GM12878 (cell line): ENCODE measurements at regions not wholly inside any gene's neighbourhood (a gene's known extent, or its start where the extent isn't known, plus 50 kb on each side); places are given as distances from the start of the nearest gene placed in this dataset.

Experiments
- ATAC-seq: fragments of 200-7000 bp; cut with Tn5 transposase; 3 replicates; pipeline ENCODE4 v1.9.1; 2020; ENCODE audit warnings: mild to moderate bottlenecking, moderate library complexity
- BruUV-seq: library from RNA; stranded (reverse); fragments of 400-500 nt; replicated peaks from 2 replicates; lab custom pipeline; 2021; lab: Mats Ljungman, UMichigan
- CTCF ChIA-PET: fragments of 300-600 bp; sonication (Branson Sonifier 250); formaldehyde crosslinking; extraction: SDS; loops from one replicate; lab custom pipeline; 2021; ENCODE audit warnings: inconsistent platforms; lab: Yijun Ruan, JAX
- POLR2A ChIA-PET: fragments of 350-600 bp; formaldehyde crosslinking; extraction: SDS; loops from one replicate; lab custom pipeline; 2021; ENCODE audit warnings: inconsistent platforms; lab: Charles Lee
- RAD21 ChIA-PET: fragments of 300-600 bp; sonication (Branson Sonifier 250); formaldehyde crosslinking; loops from one replicate; lab custom pipeline; 2023; ENCODE audit warnings: antibody characterized with exemption; ENCODE audit not compliant: unreplicated experiment; lab: Charles Lee
- SMC1A ChIA-PET: fragments of 300-600 bp; sonication (Branson Sonifier 250); formaldehyde crosslinking; loops from one replicate; lab custom pipeline; 2023; ENCODE audit not compliant: unreplicated experiment, uncharacterized antibody; lab: Charles Lee
- DNase-seq: peaks from one replicate; pipeline ENCODE4 v3.0.0-alpha.2; 2011; ENCODE audit warnings: low read depth, low spot score
- FAIRE-seq: peaks from 3 replicates; lab custom pipeline; 2011; peaks lifted over from hg19 to GRCh38; lab: Jason Lieb, UNC
- H2AFZ ChIP-seq: 2 replicates; pipeline ENCODE4 v1.6.0; 2011; ENCODE audit warnings: low read depth, low read length, control low read depth; ENCODE audit not compliant: control insufficient read depth
- H3K27ac ChIP-seq: 2 replicates; pipeline ENCODE4 v1.5.1; 2011; ENCODE audit warnings: control low read depth; ENCODE audit not compliant: control insufficient read depth, insufficient read depth
- H3K27me3 ChIP-seq, 2 experiments: replicated peaks in 1 of 2; 2 replicates each; pipeline versions ENCODE4 v1.6.0 to v1.6.1; 2011; ENCODE audit warnings: low read length in 1 of 2; ENCODE audit not compliant: control insufficient read depth in 2 of 2, insufficient read depth in 2 of 2
- H3K36me3 ChIP-seq, 2 experiments: 2 replicates each; pipeline ENCODE4 v1.5.1; 2011; ENCODE audit warnings: low read length in 1 of 2; ENCODE audit not compliant: control insufficient read depth in 2 of 2, insufficient read depth in 2 of 2
- H3K4me1 ChIP-seq: 2 replicates; pipeline ENCODE4 v1.6.1; 2011; ENCODE audit warnings: mild to moderate bottlenecking, low read length, moderate library complexity, mixed read lengths; ENCODE audit not compliant: control insufficient read depth, insufficient read depth
- H3K4me2 ChIP-seq: 2 replicates; pipeline ENCODE4 v1.6.0; 2011; ENCODE audit warnings: control low read depth; ENCODE audit not compliant: control insufficient read depth, insufficient read depth
- H3K4me3 ChIP-seq: fragments of 200-600 bp; sonication (generic); 2 replicates; pipeline ENCODE4 v1.5.1; 2016
- H3K79me2 ChIP-seq: 2 replicates; pipeline ENCODE4 v1.6.0; 2011; ENCODE audit warnings: low read length; ENCODE audit not compliant: control insufficient read depth, insufficient read depth
- H3K9ac ChIP-seq: 2 replicates; pipeline ENCODE4 v1.8.0; 2011; ENCODE audit warnings: low read length, control low read depth, mixed read lengths; ENCODE audit not compliant: control insufficient read depth, insufficient read depth
- H3K9me3 ChIP-seq: replicated peaks from 3 replicates; pipeline ENCODE4 v1.5.1; 2011; ENCODE audit warnings: mild to moderate bottlenecking, low read length; ENCODE audit not compliant: control insufficient read depth, insufficient read depth
- H4K20me1 ChIP-seq: 2 replicates; pipeline ENCODE4 v1.6.0; 2011; ENCODE audit not compliant: control insufficient read depth, insufficient read depth
- ASH2L ChIP-seq: fragments of 300-600, 200-600 bp; sonication (generic); IDR thresholded peaks from 2 replicates; pipeline ENCODE4 v1.6.1; 2017; ENCODE audit warnings: low read depth, mild to moderate bottlenecking, borderline replicate concordance
- ATF2 ChIP-seq: IDR thresholded peaks from 2 replicates; pipeline ENCODE4 v1.6.1; 2012; ENCODE audit warnings: low read length, inconsistent platforms
- ATF7 ChIP-seq: fragments of 450-650 bp; IDR thresholded peaks from 2 replicates; pipeline ENCODE4 v1.6.1; 2016; ENCODE audit warnings: low read depth, mild to moderate bottlenecking
- BRCA1 ChIP-seq: IDR thresholded peaks from 2 replicates; pipeline ENCODE4 v1.6.1; 2011; ENCODE audit warnings: low read depth, low read length, improper control_type of control experiment
- CTCF ChIP-seq, 3 experiments: IDR thresholded peaks in 2 of 3; conservative IDR thresholded peaks in 1 of 3; 2 replicates each; pipeline ENCODE4 v1.5.1; 2011; ENCODE audit warnings: low read depth in 3 of 3, low read length in 3 of 3, mild to moderate bottlenecking in 3 of 3, control low read depth in 2 of 3, moderate library complexity in 2 of 3, inconsistent platforms in 1 of 3, mixed read lengths in 1 of 3; ENCODE audit not compliant: control insufficient read depth in 2 of 3, insufficient read depth in 1 of 3; ENCODE audit errors: extremely low read depth in 1 of 3
- CUX1 ChIP-seq: IDR thresholded peaks from 2 replicates; pipeline ENCODE4 v1.6.1; 2012; ENCODE audit warnings: improper control_type of control experiment, low read depth, low read length; ENCODE audit not compliant: insufficient replicate concordance
- NFXL1 ChIP-seq: fragments of 450-650 bp; IDR thresholded peaks from 2 replicates; pipeline ENCODE4 v1.6.1; 2017; ENCODE audit warnings: antibody characterized with exemption, mild to moderate bottlenecking, borderline replicate concordance
- NR2C1 ChIP-seq: fragments of 450-650 bp; IDR thresholded peaks from 2 replicates; pipeline ENCODE4 v1.6.1; 2017; ENCODE audit warnings: antibody characterized with exemption, mild to moderate bottlenecking, moderate library complexity
- NRF1 ChIP-seq: conservative IDR thresholded peaks from 2 replicates; pipeline ENCODE4 v1.6.1; 2011; ENCODE audit warnings: mild to moderate bottlenecking, low read depth, low read length, improper control_type of control experiment
- SKIL ChIP-seq: fragments of 450-650 bp; IDR thresholded peaks from 2 replicates; pipeline ENCODE4 v1.6.1; 2017; ENCODE audit warnings: mild to moderate bottlenecking, low read depth, inconsistent platforms; ENCODE audit not compliant: poor library complexity, severe bottlenecking
- SMARCA5 ChIP-seq: fragments of 450-650 bp; IDR thresholded peaks from 2 replicates; pipeline ENCODE4 v1.6.1; 2017; ENCODE audit warnings: mild to moderate bottlenecking
- SREBF2 ChIP-seq: IDR thresholded peaks from 2 replicates; pipeline ENCODE4 v1.6.1; 2012; ENCODE audit warnings: mild to moderate bottlenecking, low read length
- WGBS: methylation state at CpG from one replicate; pipeline ENCODE4 v1.1.6; 2016; ENCODE audit warnings: low lambda C conversion rate; ENCODE audit not compliant: insufficient replicate concordance, insufficient coverage; ENCODE audit errors: missing lambda C conversion rate; 5-methylcytosine and 5-hydroxymethylcytosine counted together
- in situ Hi-C: fragments of 300-500 bp; cut with MboI; formaldehyde crosslinking; loops from 9 replicates; pipeline ENCODE4 v1.14.3; 2018; ENCODE audit warnings: mixed read lengths
- intact Hi-C: fragments of 100-400 bp; cut with micrococcal nuclease; formaldehyde crosslinking; loops from one replicate; pipeline ENCODE4 v1.14.2; 2022; ENCODE audit not compliant: unreplicated experiment

GRCh38 chr6:90387826-90388225 is 91.2 kb upstream of the BACH2 start:
- no peak overlapping the region for H3K27ac ChIP-seq
- ChIA-PET SMC1A (interaction anchor here (1.1 to 1.4 kb wide), 2 partner anchors 9 to 447 kb away, joined by 4 read pairs; no protein-coding TSS in a partner anchor), CTCF (interaction anchor here (0.6 to 1.2 kb wide), 3 partner anchors 9 to 823 kb away, joined by 3 to 5 read pairs (median 3); no protein-coding TSS in a partner anchor), RAD21 (interaction anchor here (0.6 kb wide), 1 partner anchor 448 kb away, joined by 4 read pairs; no protein-coding TSS in a partner anchor), POLR2A (no interaction called here)
- H3K4me3 ChIP-seq: no peak overlapping the region
- H3K36me3 ChIP-seq: no peaks in the 10 kb centered on the region
- H3K79me2 ChIP-seq: no peaks in the 10 kb centered on the region
- no peaks in the 10 kb centered on the region for H3K4me1 ChIP-seq
- no peak overlapping the region for H2AFZ ChIP-seq
- intact Hi-C loops (no loop called here), in situ Hi-C loops (no loop called here)
- DNase-seq: no peak
- no peaks in the 10 kb centered on the region for H3K9me3 ChIP-seq
- H3K9ac ChIP-seq: no peak overlapping the region
- 0% methylated on average over 1 of the region's 1 CpG for WGBS
- no peak overlapping the region for H3K4me2 ChIP-seq
- no peaks in the 10 kb centered on the region for H4K20me1 ChIP-seq
- peaks cover 0 to 3% of the 10 kb centered on the region in 2 experiments; a peak in 1 of 4 replicates for H3K27me3 ChIP-seq
- no peak for ATAC-seq
- BruUV-seq: no TSS peak
- no peak for FAIRE-seq
- TF ChIP-seq NR2C1 (no peak), ASH2L (no peak), SREBF2 (no peak), CTCF (IDR thresholded peaks at IDR 0.05 in 2 of 3, conservative IDR thresholded peaks at IDR 0.05 in 1 of 3; ENCODE audit: control insufficient read depth in 2 of 3, extremely low read depth in 1 of 3, insufficient read depth in 1 of 3, low read depth in 3 of 3, low read length in 3 of 3) (no peak), NRF1 (no peak), ATF2 (no peak), SKIL (no peak), SMARCA5 (no peak), NFXL1 (no peak), CUX1 (no peak), ATF7 (no peak), BRCA1 (no peak)
